K562 (cell line): ENCODE measurements at regions not wholly inside any gene's neighbourhood (a gene's known extent, or its start where the extent isn't known, plus 50 kb on each side); places are given as distances from the start of the nearest gene placed in this dataset.

Experiments
- HNRNPLL ChIP-seq: fragments of 200-400 bp; formaldehyde crosslinking; IDR thresholded peaks from 2 replicates; pipeline ENCODE4 v1.6.1; 2017; ENCODE audit warnings: low read length, low read depth, mild to moderate bottlenecking; ENCODE audit not compliant: poor library complexity, severe bottlenecking
- ZNF407 ChIP-seq: fragments of 450-650 bp; IDR thresholded peaks from 2 replicates; pipeline ENCODE4 v1.6.1; 2016; ENCODE audit warnings: low read depth
- TF ChIP-seq, protein P1 (sequence below): sonication (generic); IDR thresholded peaks from 2 replicates; pipeline ENCODE4 v1.6.1; 2016

GRCh38 chr10:21159669-21160068 lies 262.6 kb upstream of the NEBL start (continued):
- TF ChIP-seq ZNF407 (no peak), HNRNPLL (no peak)
- TF ChIP-seq, protein P1, sequence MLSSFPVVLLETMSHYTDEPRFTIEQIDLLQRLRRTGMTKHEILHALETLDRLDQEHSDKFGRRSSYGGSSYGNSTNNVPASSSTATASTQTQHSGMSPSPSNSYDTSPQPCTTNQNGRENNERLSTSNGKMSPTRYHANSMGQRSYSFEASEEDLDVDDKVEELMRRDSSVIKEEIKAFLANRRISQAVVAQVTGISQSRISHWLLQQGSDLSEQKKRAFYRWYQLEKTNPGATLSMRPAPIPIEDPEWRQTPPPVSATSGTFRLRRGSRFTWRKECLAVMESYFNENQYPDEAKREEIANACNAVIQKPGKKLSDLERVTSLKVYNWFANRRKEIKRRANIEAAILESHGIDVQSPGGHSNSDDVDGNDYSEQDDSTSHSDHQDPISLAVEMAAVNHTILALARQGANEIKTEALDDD = no peak
